ENCODE measurements at regions not wholly inside any gene's neighbourhood (a gene's known extent, or its start where the extent isn't known, plus 50 kb on each side); places are given as distances from the start of the nearest gene placed in this dataset.

GRCh38 chr11:80462211-80462610, 1021.4 kb upstream of the TENM4 start:
- no peak for DNase-seq (ENCODE audit: extremely low read depth, insufficient read length)
- no peak for TF ChIP-seq CTCF (IDR thresholded peaks at IDR 0.05; ENCODE audit: insufficient read depth, low read length, poor library complexity, severe bottlenecking)
- H3K27me3 ChIP-seq (replicated peaks; ENCODE audit: control insufficient read depth, insufficient read depth, low read length): no peaks in the 10 kb centered on the region

GRCh38 chr11:80458376-80458775, 1017.5 kb upstream of the TENM4 start:
- Histone ChIP-seq H3K4me3 (replicated peaks; ENCODE audit: low read depth, low read length) (no peak overlapping the region), H3K27me3 (replicated peaks; ENCODE audit: control insufficient read depth, insufficient read depth, low read length) (no peaks in the 10 kb centered on the region), H3K36me3 (ENCODE audit: control insufficient read depth, insufficient read depth, low read length) (no peaks in the 10 kb centered on the region)
- TF ChIP-seq CTCF (IDR thresholded peaks at IDR 0.05; ENCODE audit: insufficient read depth, low read length, poor library complexity, severe bottlenecking): no peak
- DNase-seq (ENCODE audit: extremely low read depth, insufficient read length): no peak

More at GRCh38 chr11:80462211-80462610, 1021.4 kb upstream of the TENM4 start:
- Histone ChIP-seq H3K4me3 (replicated peaks; ENCODE audit: low read depth, low read length) (no peak overlapping the region), H3K36me3 (ENCODE audit: control insufficient read depth, insufficient read depth, low read length) (no peaks in the 10 kb centered on the region)

- Histone ChIP-seq H3K27me3 (replicated peaks; ENCODE audit: control insufficient read depth, insufficient read depth, low read length) (no peaks in the 10 kb centered on the region), H3K4me3 (replicated peaks; ENCODE audit: low read depth, low read length) (no peak overlapping the region), H3K36me3 (ENCODE audit: control insufficient read depth, insufficient read depth, low read length) (no peaks in the 10 kb centered on the region)
- TF ChIP-seq CTCF (IDR thresholded peaks at IDR 0.05; ENCODE audit: insufficient read depth, low read length, poor library complexity, severe bottlenecking): no peak
- no peak for DNase-seq (ENCODE audit: extremely low read depth, insufficient read length)
These were observed 1017.0 kb upstream of the TENM4 start for GRCh38 chr11:80457823-80458222.

GRCh38 chr11:80455818-80456217, 1015.0 kb upstream of the TENM4 start:
- TF ChIP-seq CTCF (IDR thresholded peaks at IDR 0.05; ENCODE audit: insufficient read depth, low read length, poor library complexity, severe bottlenecking): no peak
- H3K4me3 ChIP-seq (replicated peaks; ENCODE audit: low read depth, low read length): no peak overlapping the region
- no peaks in the 10 kb centered on the region for H3K36me3 ChIP-seq (ENCODE audit: control insufficient read depth, insufficient read depth, low read length)
- no peaks in the 10 kb centered on the region for H3K27me3 ChIP-seq (replicated peaks; ENCODE audit: control insufficient read depth, insufficient read depth, low read length)
- DNase-seq (ENCODE audit: extremely low read depth, insufficient read length): no peak

- Histone ChIP-seq H3K27me3 (replicated peaks; ENCODE audit: control insufficient read depth, insufficient read depth, low read length) (no peaks in the 10 kb centered on the region), H3K36me3 (ENCODE audit: control insufficient read depth, insufficient read depth, low read length) (no peaks in the 10 kb centered on the region), H3K4me3 (replicated peaks; ENCODE audit: low read depth, low read length) (no peak overlapping the region)
- DNase-seq (ENCODE audit: extremely low read depth, insufficient read length): no peak
- TF ChIP-seq CTCF (IDR thresholded peaks at IDR 0.05; ENCODE audit: insufficient read depth, low read length, poor library complexity, severe bottlenecking): no peak
These were observed 1010.3 kb upstream of the TENM4 start for GRCh38 chr11:80451105-80451504.

GRCh38 chr11:80448709-80449108, 1007.9 kb upstream of the TENM4 start:
- TF ChIP-seq CTCF (IDR thresholded peaks at IDR 0.05; ENCODE audit: insufficient read depth, low read length, poor library complexity, severe bottlenecking): no peak
- Histone ChIP-seq H3K36me3 (ENCODE audit: control insufficient read depth, insufficient read depth, low read length) (no peaks in the 10 kb centered on the region), H3K27me3 (replicated peaks; ENCODE audit: control insufficient read depth, insufficient read depth, low read length) (no peaks in the 10 kb centered on the region), H3K4me3 (replicated peaks; ENCODE audit: low read depth, low read length) (no peak overlapping the region)
- DNase-seq (ENCODE audit: extremely low read depth, insufficient read length): no peak

All from GM06990 (cell line).